ENCODE measurements at regions not wholly inside any gene's neighbourhood (a gene's known extent, or its start where the extent isn't known, plus 50 kb on each side); places are given as distances from the start of the nearest gene placed in this dataset.

DNA sequence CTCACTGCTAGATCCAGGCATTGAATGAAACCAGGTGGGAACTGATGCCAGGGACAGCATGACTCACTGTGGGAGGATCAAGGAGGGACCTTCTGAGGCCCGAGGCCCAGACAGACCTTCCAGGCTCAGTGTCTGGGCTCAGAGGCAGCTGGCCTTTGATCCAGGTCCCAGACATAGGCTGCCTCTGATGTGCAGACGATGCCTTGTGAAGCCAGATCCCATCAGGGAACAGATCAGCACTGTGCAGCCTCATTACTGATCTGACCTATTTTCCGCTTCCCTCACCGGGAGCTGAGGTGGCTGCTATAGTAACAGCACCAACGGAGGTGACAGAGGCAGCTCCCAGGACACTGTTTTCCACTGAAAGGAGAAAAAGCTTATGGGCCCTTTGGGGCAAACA, 399.5 kb downstream of the MATN1 start:
- DNase-seq, result no peak
- intact Hi-C loops (cut with micrococcal nuclease), result no loop called here
- no peaks in the 10 kb centered on the region for H3K4me1 Mint-ChIP-seq
- no peak overlapping the region for H3K27ac Mint-ChIP-seq
- H3K9me3 Mint-ChIP-seq, result no peaks in the 10 kb centered on the region
- no peak overlapping the region for H3K4me3 Mint-ChIP-seq
- H3K27me3 Mint-ChIP-seq, result peaks cover 2% of the 10 kb centered on the region
- H3K36me3 Mint-ChIP-seq (ENCODE audit: low read depth), result no peaks in the 10 kb centered on the region

GRCh38 chr1:30323352-30323751, 400.0 kb downstream of the MATN1 start:
- intact Hi-C loops (cut with micrococcal nuclease), result no loop called here
- no peak overlapping the region for H3K4me3 Mint-ChIP-seq
- H3K27ac Mint-ChIP-seq, result no peak overlapping the region
- H3K36me3 Mint-ChIP-seq (ENCODE audit: low read depth), result no peaks in the 10 kb centered on the region
- no peak for DNase-seq
- no peaks in the 10 kb centered on the region for H3K9me3 Mint-ChIP-seq
- H3K27me3 Mint-ChIP-seq, result peaks cover 2% of the 10 kb centered on the region
- H3K4me1 Mint-ChIP-seq, result no peaks in the 10 kb centered on the region

DNA sequence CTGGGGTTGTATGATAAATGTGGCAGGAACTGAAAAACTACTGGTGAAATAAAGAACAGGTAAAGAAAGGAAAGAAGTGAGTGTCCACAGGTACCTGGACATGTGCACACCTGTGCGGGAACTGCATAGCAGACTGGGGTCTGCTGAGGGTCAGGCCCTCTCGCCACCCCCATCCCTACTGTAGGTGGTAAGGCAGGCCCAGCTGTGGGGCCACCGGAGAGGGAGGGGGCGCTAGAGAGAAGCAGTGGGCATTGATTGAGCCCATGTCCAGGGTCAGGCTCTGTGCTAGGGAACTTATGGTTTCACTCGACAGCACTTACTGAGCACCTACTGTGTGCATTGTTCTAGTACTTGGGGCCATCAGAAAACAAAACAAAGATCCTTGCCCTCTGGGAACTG, 400.5 kb downstream of the MATN1 start:
- Mint-ChIP-seq H3K9me3 (no peaks in the 10 kb centered on the region), H3K36me3 (ENCODE audit: low read depth) (no peaks in the 10 kb centered on the region), H3K4me3 (no peak overlapping the region), H3K27me3 (peaks cover 2% of the 10 kb centered on the region), H3K4me1 (no peaks in the 10 kb centered on the region), H3K27ac (no peak overlapping the region)
- no peak for DNase-seq
- intact Hi-C loops (cut with micrococcal nuclease), result no loop called here

GRCh38 chr1:30321996-30322858, 401.2 kb downstream of the MATN1 start:
- Mint-ChIP-seq H3K9me3 (no peaks in the 10 kb centered on the region), H3K4me3 (no peak overlapping the region), H3K4me1 (no peaks in the 10 kb centered on the region), H3K27ac (no peak overlapping the region), H3K36me3 (ENCODE audit: low read depth) (no peaks in the 10 kb centered on the region), H3K27me3 (peaks cover 2% of the 10 kb centered on the region)
- intact Hi-C loops (cut with micrococcal nuclease), result no loop called here
- DNase-seq, result no peak

GRCh38 chr1:30321246-30321910, 402.0 kb downstream of the MATN1 start:
- no peak for DNase-seq
- Mint-ChIP-seq H3K9me3 (no peaks in the 10 kb centered on the region), H3K36me3 (ENCODE audit: low read depth) (no peaks in the 10 kb centered on the region), H3K27me3 (peaks cover 2% of the 10 kb centered on the region), H3K4me3 (no peak overlapping the region), H3K4me1 (no peaks in the 10 kb centered on the region), H3K27ac (no peak overlapping the region)
- intact Hi-C loops (cut with micrococcal nuclease), result no loop called here

DNA sequence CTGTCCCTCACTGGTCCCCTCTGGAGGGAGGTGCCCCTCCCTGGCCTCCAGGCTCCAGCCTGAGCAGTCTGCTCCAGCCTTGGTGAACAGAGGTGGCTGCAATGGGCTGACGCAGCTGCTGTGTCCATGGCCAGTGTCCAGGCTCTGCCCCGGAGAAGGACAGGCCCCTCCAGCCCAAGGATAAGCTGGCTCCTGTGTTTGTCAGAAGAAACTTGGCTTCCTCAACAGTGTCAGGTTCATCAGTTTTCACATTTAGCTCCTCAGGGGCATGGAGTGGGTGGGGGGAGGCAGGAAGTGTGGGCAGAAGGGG, 402.8 kb downstream of the MATN1 start:
- Mint-ChIP-seq H3K27me3 (peaks cover 2% of the 10 kb centered on the region), H3K9me3 (no peaks in the 10 kb centered on the region), H3K27ac (no peak overlapping the region), H3K4me1 (no peaks in the 10 kb centered on the region), H3K4me3 (no peak overlapping the region), H3K36me3 (ENCODE audit: low read depth) (no peaks in the 10 kb centered on the region)
- no peak for DNase-seq
- intact Hi-C loops (cut with micrococcal nuclease), result no loop called here

- Mint-ChIP-seq H3K36me3 (ENCODE audit: low read depth) (no peaks in the 10 kb centered on the region), H3K27me3 (peaks cover 2% of the 10 kb centered on the region), H3K9me3 (no peaks in the 10 kb centered on the region), H3K4me1 (no peaks in the 10 kb centered on the region), H3K27ac (no peak overlapping the region), H3K4me3 (no peak overlapping the region)
- DNase-seq, result no peak
- intact Hi-C loops (cut with micrococcal nuclease), result no loop called here
Observed at GRCh38 chr1:30319765-30320580, 403.4 kb downstream of the MATN1 start.

GRCh38 chr1:30318864-30319718, 404.3 kb downstream of the MATN1 start:
- no peak overlapping the region for H3K27ac Mint-ChIP-seq
- no peaks in the 10 kb centered on the region for H3K36me3 Mint-ChIP-seq (ENCODE audit: low read depth)

GRCh38 chr1:30318413-30318812, 405.0 kb downstream of the MATN1 start:
- no peak for DNase-seq
- Mint-ChIP-seq H3K4me1 (no peaks in the 10 kb centered on the region), H3K27me3 (peaks cover 2% of the 10 kb centered on the region), H3K9me3 (no peaks in the 10 kb centered on the region), H3K36me3 (ENCODE audit: low read depth) (no peaks in the 10 kb centered on the region), H3K27ac (no peak overlapping the region), H3K4me3 (no peak overlapping the region)
- intact Hi-C loops (cut with micrococcal nuclease), result no loop called here

More at GRCh38 chr1:30318864-30319718, 404.3 kb downstream of the MATN1 start:
- peaks cover 2% of the 10 kb centered on the region for H3K27me3 Mint-ChIP-seq
- no peaks in the 10 kb centered on the region for H3K9me3 Mint-ChIP-seq
- no peak for DNase-seq
- intact Hi-C loops (cut with micrococcal nuclease), result no loop called here
- H3K4me1 Mint-ChIP-seq, result no peaks in the 10 kb centered on the region
- no peak overlapping the region for H3K4me3 Mint-ChIP-seq

- peaks cover under 1% of the 10 kb centered on the region for H3K27me3 Mint-ChIP-seq
- H3K9me3 Mint-ChIP-seq, result no peaks in the 10 kb centered on the region
- H3K4me3 Mint-ChIP-seq, result no peak overlapping the region
- intact Hi-C loops (cut with micrococcal nuclease), result no loop called here
- no peaks in the 10 kb centered on the region for H3K4me1 Mint-ChIP-seq
- no peaks in the 10 kb centered on the region for H3K36me3 Mint-ChIP-seq (ENCODE audit: low read depth)
- no peak for DNase-seq
- no peak overlapping the region for H3K27ac Mint-ChIP-seq
Observed at GRCh38 chr1:30317921-30318320, 405.5 kb downstream of the MATN1 start.

DNA sequence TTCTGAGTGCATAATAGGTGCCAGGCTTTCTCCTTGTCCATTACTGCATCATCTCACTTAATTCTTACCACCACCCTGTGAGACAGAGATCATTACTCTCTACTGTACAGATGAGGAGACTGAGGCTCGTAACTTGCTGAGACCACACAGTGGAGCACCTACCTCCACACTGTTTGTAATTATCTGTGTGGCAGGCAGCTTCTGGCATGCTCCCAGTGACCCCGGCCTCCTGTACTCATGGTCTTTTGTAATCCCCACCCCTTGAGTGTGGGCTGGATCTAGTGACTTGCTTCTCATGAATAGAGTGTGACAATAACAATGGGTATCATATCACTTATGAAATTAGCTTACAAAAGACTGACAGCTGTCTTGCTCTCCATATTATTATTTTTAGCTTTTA, 407.3 kb downstream of the MATN1 start:
- H3K9me3 Mint-ChIP-seq, result no peaks in the 10 kb centered on the region
- no peak overlapping the region for H3K27ac Mint-ChIP-seq
- no peaks in the 10 kb centered on the region for H3K4me1 Mint-ChIP-seq
- intact Hi-C loops (cut with micrococcal nuclease), result no loop called here
- no peaks in the 10 kb centered on the region for H3K36me3 Mint-ChIP-seq (ENCODE audit: low read depth)
- H3K27me3 Mint-ChIP-seq, result no peaks in the 10 kb centered on the region
- DNase-seq, result no peak
- no peak overlapping the region for H3K4me3 Mint-ChIP-seq

GRCh38 chr1:30315185-30315960, 408.0 kb downstream of the MATN1 start:
- intact Hi-C loops (cut with micrococcal nuclease), result no loop called here
- H3K4me3 Mint-ChIP-seq, result no peak overlapping the region
- peaks cover 2% of the 10 kb centered on the region for H3K27me3 Mint-ChIP-seq
- H3K4me1 Mint-ChIP-seq, result no peaks in the 10 kb centered on the region
- H3K36me3 Mint-ChIP-seq (ENCODE audit: low read depth), result no peaks in the 10 kb centered on the region
- no peaks in the 10 kb centered on the region for H3K9me3 Mint-ChIP-seq
- no peak for DNase-seq
- no peak overlapping the region for H3K27ac Mint-ChIP-seq

- Mint-ChIP-seq H3K36me3 (ENCODE audit: low read depth) (no peaks in the 10 kb centered on the region), H3K27ac (no peak overlapping the region), H3K4me3 (no peak overlapping the region), H3K4me1 (no peaks in the 10 kb centered on the region), H3K9me3 (no peaks in the 10 kb centered on the region), H3K27me3 (peaks cover 2% of the 10 kb centered on the region)
- DNase-seq, result no peak
- intact Hi-C loops (cut with micrococcal nuclease), result no loop called here
Observed at GRCh38 chr1:30314591-30314990, 408.8 kb downstream of the MATN1 start.

All from activated CD4-positive, alpha-beta T cell treated with anti-CD3 and anti-CD28 coated beads, Interleukin-2, amount 10 ng/mL, durations not matched to agents 24 days and 14 days (primary cell).